GM19351 (cell line): ENCODE measurements at regions not wholly inside any gene's neighbourhood (a gene's known extent, or its start where the extent isn't known, plus 50 kb on each side); places are given as distances from the start of the nearest gene placed in this dataset.
"Not testable (repeated sequence)": the region's sequence is repeated elsewhere in the genome, so short reads cannot be mapped to it uniquely, and the experiment has no call there.

Source experiments
- ATAC-seq: cut with Tn5 transposase; IDR thresholded peaks from one replicate; pipeline ENCODE4 v1.9.1; 2021; ENCODE audit warnings: mild to moderate bottlenecking, moderate library complexity; ENCODE audit not compliant: unreplicated experiment

GRCh38 chr15:19956124-19956796 is 585.3 kb downstream of the GOLGA6L6 start:
- no peak for ATAC-seq

GRCh38 chr15:19944261-19944888 is 597.2 kb downstream of the GOLGA6L6 start:
- no peak for ATAC-seq

DNA sequence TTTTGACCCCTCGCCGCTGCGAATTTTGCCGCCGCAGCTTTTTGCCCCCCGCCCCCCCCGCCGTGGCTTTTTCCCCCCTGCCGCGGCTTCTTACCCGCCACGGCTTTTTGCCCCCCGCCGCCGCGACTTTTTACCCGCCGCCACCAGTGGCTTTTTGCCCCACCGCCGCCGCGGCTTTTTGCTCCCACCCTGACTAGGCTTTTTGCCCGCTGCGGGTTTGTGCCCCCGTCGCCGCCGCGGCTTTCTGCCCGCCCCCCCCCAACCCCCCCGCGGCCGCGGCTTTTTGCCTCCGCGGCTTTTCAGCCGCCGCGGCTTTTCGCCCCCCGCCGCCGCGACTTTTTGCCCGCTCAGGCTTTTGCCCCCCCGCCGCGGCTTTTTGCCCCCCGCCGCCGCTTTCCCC is 598.1 kb downstream of the GOLGA6L6 start:
- ATAC-seq: no peak

DNA sequence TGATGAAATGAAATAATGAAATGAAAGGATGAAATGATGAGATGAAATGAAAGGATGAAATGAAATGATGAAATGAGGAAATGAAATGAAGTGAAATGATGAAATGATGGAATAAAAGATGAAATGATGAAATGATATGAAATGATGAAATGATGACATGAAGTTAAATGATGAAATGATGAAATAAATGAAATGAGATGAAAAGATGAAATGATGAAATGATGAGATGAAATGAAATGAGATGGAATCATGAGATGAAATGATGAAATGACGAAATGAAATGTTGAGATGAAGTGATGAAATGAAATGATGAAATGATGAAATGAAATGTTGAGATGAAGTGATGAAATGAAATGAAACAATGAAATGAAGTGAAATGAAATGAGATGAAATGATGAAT is 638.3 kb downstream of the GOLGA6L6 start:
- ATAC-seq: not testable (repeated sequence)

DNA sequence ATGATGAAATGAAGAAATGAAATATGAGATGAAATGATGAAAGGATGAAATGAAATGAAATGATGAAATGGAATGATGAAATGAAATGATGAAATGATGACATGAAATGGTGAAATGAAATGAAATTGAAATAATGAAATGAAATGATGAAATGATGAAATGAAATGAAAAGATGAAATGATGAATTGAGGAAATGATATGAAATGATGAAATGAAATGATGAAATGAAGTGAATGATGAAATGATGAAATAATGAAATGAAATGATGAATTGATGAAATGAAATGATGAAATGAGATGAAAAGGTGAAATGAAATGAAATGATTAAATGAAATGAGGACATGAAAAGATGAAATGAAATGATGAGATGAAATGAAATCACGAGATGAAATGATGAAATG is 639.2 kb downstream of the GOLGA6L6 start:
- not testable (repeated sequence) for ATAC-seq

DNA sequence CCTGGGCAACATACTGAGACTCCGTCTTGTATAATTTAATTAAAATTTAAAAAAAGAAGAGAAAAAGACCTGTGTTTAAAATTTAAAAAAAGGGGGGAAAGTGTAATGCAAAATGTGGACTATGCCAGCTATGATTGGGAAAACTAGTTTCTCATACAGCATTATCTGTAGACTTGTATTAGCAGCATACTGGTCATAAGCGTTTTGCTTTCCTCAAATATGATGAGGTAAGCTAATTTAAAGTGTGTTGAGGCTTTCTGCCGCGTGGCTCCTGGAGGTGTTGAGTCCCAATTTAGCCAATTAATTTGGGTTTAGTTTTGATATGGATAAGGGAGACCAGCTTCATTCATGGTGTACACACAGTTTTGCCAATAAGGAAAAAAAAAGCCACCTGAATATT is 640.2 kb downstream of the GOLGA6L6 start:
- ATAC-seq: not testable (repeated sequence)

DNA sequence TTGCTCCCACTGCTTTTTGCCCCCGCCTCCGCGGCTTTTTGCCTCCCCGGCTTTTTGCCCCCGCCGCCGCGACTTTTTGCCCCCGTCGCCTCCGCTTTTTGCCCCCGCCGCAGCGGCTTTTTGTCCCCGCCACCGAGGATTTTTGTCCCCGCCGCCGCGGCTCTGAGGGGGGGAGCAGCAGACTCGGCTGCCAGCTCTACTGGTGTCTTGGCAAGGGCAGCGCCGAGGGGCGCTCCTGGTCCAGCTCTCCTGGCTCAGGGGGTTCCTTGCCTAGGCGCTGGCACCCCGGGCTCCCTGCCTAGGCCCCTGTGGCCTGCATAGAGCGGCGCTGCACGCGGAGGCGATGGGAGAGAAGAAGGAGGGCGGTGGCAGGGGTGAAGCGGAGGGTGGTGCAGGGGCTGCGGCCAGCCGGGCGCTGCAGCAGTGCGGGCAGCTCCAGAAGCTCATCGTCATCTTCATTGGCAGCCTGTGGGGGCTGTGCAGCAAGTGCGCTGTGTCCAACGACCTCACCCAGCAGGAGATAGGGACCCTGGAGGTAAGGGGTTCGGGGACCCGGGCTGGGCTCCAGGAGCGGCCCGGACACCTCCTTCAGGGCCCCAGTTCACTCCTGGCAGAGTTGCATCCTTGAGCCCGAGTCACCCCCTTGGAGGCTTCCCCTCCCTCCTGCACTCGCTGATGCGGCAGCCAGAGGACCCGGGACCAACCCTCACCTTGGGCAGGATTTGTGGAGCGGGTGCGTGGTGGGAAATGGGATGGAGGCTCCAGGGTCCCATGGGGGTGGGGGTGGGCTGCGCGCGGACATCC is 642.4 kb downstream of the GOLGA6L6 start:
- no peak for ATAC-seq

DNA sequence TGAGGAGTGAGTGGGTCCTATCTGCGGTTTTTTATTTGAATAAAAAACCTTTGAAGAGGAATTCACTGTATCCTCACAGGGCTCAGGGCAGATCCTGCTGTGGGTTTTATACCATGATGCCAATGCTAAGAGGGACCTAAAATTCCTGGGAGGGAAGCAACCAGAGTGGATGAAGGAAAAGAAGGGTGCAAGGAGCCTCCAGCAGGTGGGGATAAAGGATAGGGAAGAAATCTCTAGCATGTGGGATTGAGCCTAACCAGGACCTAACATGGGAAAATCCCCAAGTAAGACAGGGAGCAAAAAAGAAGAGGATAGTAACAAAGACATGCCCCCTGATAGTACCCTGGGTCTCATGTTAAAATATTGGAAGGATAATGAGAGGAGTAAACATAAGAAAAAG is 652.8 kb downstream of the GOLGA6L6 start:
- ATAC-seq: not testable (repeated sequence)

DNA sequence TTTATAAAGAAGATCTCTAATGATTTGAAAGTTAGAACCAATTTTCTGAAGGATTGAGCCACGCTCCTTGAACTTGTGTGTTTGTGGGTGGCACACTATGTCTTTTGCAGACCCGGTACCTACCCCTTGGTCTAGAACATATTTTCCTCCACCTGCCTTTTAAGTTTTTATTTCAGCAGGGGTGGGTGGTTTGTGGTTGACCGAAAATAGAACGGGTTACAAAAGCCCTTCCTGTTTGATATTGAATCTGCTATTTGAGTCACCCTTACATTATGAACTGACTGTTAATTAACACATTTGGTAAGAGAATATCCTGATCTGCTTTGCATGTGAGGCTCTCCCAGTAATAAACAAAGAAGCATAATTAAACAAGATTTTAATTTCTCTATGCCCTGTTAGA is 697.5 kb downstream of the GOLGA6L6 start:
- ATAC-seq: not testable (repeated sequence)
